GM18520 (cell line): ENCODE measurements at regions not wholly inside any gene's neighbourhood (a gene's known extent, or its start where the extent isn't known, plus 50 kb on each side); places are given as distances from the start of the nearest gene placed in this dataset.

Source experiments
- ATAC-seq: cut with Tn5 transposase; IDR thresholded peaks from one replicate; pipeline ENCODE4 v1.9.1; 2021; ENCODE audit not compliant: unreplicated experiment

GRCh38 chr5:40006260-40006659 is 581.5 kb upstream of the DAB2 start:
- no peak for ATAC-seq

- ATAC-seq: no peak
These were observed 577.0 kb upstream of the DAB2 start for GRCh38 chr5:40001796-40002195.

GRCh38 chr5:39998518-39998917 is 573.7 kb upstream of the DAB2 start:
- ATAC-seq: no peak

- no peak for ATAC-seq
These were observed 571.2 kb upstream of the DAB2 start for GRCh38 chr5:39995990-39996389.

GRCh38 chr5:39992617-39993202 is 567.9 kb upstream of the DAB2 start:
- no peak for ATAC-seq

- ATAC-seq: no peak
These were observed 561.8 kb upstream of the DAB2 start for GRCh38 chr5:39986614-39987013.

GRCh38 chr5:39980056-39980455 is 555.3 kb upstream of the DAB2 start:
- ATAC-seq: no peak

- no peak for ATAC-seq
These were observed 552.4 kb upstream of the DAB2 start for GRCh38 chr5:39977066-39977655.

GRCh38 chr5:39970117-39970798 is 545.5 kb upstream of the DAB2 start:
- no peak for ATAC-seq

- ATAC-seq: no peak
These were observed 543.6 kb upstream of the DAB2 start for GRCh38 chr5:39968381-39968780.

GRCh38 chr5:39955156-39955555 is 530.4 kb upstream of the DAB2 start:
- no peak for ATAC-seq

- no peak for ATAC-seq
These were observed 526.3 kb upstream of the DAB2 start for GRCh38 chr5:39951070-39951469.

- ATAC-seq: peak; percentile 72
These were observed 524.2 kb upstream of the DAB2 start for GRCh38 chr5:39948867-39949468.

GRCh38 chr5:39948341-39948740 is 523.6 kb upstream of the DAB2 start:
- ATAC-seq: no peak

- ATAC-seq: no peak
These were observed 522.9 kb upstream of the DAB2 start for GRCh38 chr5:39947657-39948056.

- ATAC-seq: no peak
These were observed 521.7 kb upstream of the DAB2 start for GRCh38 chr5:39946356-39947045.

- no peak for ATAC-seq
These were observed 521.1 kb upstream of the DAB2 start for GRCh38 chr5:39945870-39946269.

- no peak for ATAC-seq
These were observed 519.0 kb upstream of the DAB2 start for GRCh38 chr5:39943811-39944210.

GRCh38 chr5:39942606-39943005 is 517.8 kb upstream of the DAB2 start:
- no peak for ATAC-seq

- ATAC-seq: no peak
These were observed 516.6 kb upstream of the DAB2 start for GRCh38 chr5:39941416-39941815.

GRCh38 chr5:39934830-39935229 is 510.1 kb upstream of the DAB2 start:
- no peak for ATAC-seq

- no peak for ATAC-seq
These were observed 508.3 kb upstream of the DAB2 start for GRCh38 chr5:39933061-39933460.
